ENCODE measurements at regions not wholly inside any gene's neighbourhood (a gene's known extent, or its start where the extent isn't known, plus 50 kb on each side); places are given as distances from the start of the nearest gene placed in this dataset.

DNA sequence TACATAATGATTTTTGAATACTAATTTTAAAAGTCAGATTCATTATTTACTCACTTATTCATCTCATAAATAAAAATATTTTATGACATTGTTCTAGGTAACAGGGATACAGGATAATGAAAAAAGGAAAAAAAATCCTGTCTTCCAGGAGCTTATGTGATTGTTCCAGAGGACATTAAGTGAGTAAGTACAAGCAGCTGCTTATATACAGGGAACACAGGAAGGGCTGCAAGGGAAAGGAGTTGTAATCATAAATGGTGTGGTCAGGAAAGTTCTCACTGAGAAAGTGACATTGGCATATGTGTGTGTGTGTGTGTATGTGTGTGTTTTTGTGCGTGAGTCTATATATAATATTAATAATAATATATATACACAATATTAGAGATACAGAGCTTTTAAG lies 121.8 kb downstream of the HAO1 start:
- in situ Hi-C loops (cut with HindIII; ENCODE audit: low sequenced_read_pairs), result no loop called here

DNA sequence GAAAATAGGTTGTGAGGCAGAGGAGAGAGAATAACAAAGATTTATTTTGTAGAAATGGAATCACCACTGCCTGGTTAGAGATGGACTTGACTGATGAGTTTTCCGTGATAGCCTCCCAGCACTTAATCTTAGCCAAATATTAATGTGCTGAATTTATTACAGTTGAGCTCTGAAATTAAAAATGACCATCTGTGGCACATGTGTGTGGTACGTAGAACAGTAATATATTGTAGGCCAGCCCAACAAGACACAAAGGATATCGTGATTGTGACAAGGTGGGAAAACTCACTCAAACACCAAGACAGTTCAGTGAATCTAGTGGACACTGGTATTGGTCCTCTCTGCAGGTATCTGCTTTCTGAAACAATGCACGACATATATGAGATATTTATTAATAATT lies 119.4 kb downstream of the HAO1 start:
- in situ Hi-C loops (cut with HindIII; ENCODE audit: low sequenced_read_pairs), result no loop called here

DNA sequence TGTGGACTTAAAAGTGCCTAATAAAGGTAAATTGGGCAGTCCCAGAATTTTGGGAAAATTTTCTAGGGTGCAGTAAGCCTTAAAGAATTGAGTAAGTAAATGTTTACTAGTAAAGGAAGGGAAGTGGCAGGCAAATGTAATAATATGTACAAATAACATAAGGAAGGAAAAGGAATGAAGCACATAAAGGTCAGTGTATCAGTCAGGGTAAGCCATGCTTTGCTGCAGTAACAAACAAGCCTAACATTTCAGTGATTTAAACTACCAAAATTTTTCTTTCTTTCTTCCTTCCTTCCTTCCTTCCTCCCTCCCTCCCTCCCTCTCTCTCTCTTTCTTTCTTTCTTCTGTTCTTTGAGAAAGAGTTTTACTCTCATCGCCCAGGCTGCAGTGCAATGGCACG lies 117.5 kb downstream of the HAO1 start:
- in situ Hi-C loops (cut with HindIII; ENCODE audit: low sequenced_read_pairs), result no loop called here

DNA sequence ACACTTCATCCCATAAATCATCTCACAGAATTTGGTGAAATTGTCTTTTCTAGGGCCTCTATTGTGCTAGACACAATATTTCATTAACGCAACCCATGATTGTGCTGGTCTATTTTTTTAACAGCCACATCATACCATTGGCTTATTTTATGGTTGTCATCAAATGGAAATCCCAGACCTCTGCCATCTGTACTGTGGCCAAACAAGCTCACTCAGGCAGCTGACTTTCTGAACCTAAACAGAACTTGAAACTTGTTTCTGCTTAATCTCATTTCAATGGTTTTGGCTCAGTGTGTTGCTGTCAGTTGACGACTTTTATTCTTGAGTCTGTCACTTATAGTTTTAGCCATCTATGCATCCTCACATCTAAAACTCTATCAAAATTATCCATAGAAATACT lies 111.8 kb downstream of the HAO1 start:
- in situ Hi-C loops (cut with HindIII; ENCODE audit: low sequenced_read_pairs), result no loop called here

DNA sequence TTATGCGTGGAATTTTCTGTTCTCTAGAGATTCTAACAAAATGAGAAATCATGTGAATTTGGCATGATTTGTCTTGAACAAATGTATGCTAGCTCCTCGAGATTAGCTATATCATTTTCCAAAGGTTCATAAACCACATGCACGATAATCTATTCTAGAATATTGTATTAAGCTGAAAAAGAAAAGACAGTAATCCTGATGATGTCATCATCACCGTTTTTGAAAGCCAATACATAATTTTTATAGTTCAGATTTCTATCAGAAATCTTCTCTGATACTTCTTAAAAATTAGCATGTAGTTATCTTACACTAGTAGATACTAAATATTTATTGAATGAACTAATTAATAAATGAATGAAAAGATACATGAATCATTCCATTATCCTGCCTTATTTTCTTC lies 111.2 kb downstream of the HAO1 start:
- in situ Hi-C loops (cut with HindIII; ENCODE audit: low sequenced_read_pairs), result no loop called here

DNA sequence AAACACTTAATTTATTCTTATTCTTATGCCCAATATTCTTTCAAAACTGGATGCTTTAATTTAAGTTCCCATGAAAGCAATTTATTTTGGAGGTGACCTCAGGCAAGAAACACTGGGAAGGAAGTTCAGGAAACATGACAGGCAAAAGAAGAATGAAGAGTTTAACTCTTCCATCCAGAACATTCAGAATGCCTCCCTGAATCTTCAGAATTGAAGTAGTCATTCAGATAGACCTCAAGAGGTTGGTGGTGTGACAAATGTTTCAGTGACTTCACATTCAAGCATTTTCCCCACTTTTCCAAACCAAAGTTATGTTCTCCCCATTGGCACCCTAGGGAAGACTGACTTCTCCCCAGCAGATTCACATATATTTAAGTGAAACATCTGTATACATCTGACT lies 110.5 kb downstream of the HAO1 start:
- in situ Hi-C loops (cut with HindIII; ENCODE audit: low sequenced_read_pairs), result no loop called here

Measured in endothelial cell of hepatic sinusoid (primary cell).